ENCODE measurements at regions not wholly inside any gene's neighbourhood (a gene's known extent, or its start where the extent isn't known, plus 50 kb on each side); places are given as distances from the start of the nearest gene placed in this dataset.

GRCh38 chr14:100649173-100649519 is 61.9 kb upstream of the BEGAIN start:
- TF ChIP-seq GATA3 (IDR thresholded peaks at IDR 0.05; ENCODE audit: borderline replicate concordance) (peak; percentile 78; the same call in 1 of the 2 replicates), FOSL2 (IDR thresholded peaks at IDR 0.05) (0 out of 2 replicates have a peak, but pooled peaks have one; percentile 45), FOSL2 (CRISPR knock-in tag; IDR thresholded peaks at IDR 0.05) (peak; percentile 15; the same call in 1 of the 2 replicates), HOXA7 (CRISPR knock-in tag; IDR thresholded peaks at IDR 0.05) (no peak), JUNB (IDR thresholded peaks at IDR 0.05) (peak; percentile 63; the same call in 1 of the 2 replicates)
- CTCF ChIA-PET = interaction anchor here (0.6 to 31.4 kb wide), 8 partner anchors 10 to 264 kb away, joined by 3 to 602 read pairs (median 4); no protein-coding TSS in a partner anchor
- Histone ChIP-seq H3K4me3 (no peak overlapping the region), H3K4me1 (peaks cover 24% of the 10 kb centered on the region), H3K27ac (peak overlapping the region; percentile 68 to 72), H3K4me2 (peak overlapping the region; percentile 75), H3K9me3 (no peaks in the 10 kb centered on the region)
- DNase-seq (ENCODE audit: low read depth in 1 of 2, low spot score in 1 of 2) (peak in 1 of 2 experiments; percentile 33), ATAC-seq (peak in 1 of 2 experiments; percentile 26; a peak in 1 of 6 replicates), FAIRE-seq (no peak)
- POLR2A ChIA-PET = no interaction called here
- 11% methylated on average over 1 of the region's 1 CpG for WGBS (ENCODE audit: missing lambda C conversion rate)

- no peaks in the 10 kb centered on the region for H3K9me3 ChIP-seq
- ATAC-seq (no peak), DNase-seq (ENCODE audit: low read depth in 1 of 2, low spot score in 1 of 2) (no peak), FAIRE-seq (no peak)
- no peak overlapping the region; a peak in 1 of 6 replicates for H3K27ac ChIP-seq
- POLR2A ChIA-PET = interaction anchor here (0.6 to 0.8 kb wide), 2 partner anchors 77 to 235 kb away, joined by 3 to 6 read pairs; no protein-coding TSS in a partner anchor
- TF ChIP-seq HOXB5 (CRISPR knock-in tag; IDR thresholded peaks at IDR 0.05) = no peak
- no peak for TF ChIP-seq EP300 (IDR thresholded peaks at IDR 0.05)
- TF ChIP-seq HDAC2 (IDR thresholded peaks at IDR 0.05) = no peak
- TF ChIP-seq, protein P1, sequence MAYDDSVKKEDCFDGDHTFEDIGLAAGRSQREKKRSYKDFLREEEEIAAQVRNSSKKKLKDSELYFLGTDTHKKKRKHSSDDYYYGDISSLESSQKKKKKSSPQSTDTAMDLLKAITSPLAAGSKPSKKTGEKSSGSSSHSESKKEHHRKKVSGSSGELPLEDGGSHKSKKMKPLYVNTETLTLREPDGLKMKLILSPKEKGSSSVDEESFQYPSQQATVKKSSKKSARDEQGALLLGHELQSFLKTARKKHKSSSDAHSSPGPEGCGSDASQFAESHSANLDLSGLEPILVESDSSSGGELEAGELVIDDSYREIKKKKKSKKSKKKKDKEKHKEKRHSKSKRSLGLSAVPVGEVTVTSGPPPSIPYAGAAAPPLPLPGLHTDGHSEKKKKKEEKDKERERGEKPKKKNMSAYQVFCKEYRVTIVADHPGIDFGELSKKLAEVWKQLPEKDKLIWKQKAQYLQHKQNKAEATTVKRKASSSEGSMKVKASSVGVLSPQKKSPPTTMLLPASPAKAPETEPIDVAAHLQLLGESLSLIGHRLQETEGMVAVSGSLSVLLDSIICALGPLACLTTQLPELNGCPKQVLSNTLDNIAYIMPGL (CRISPR knock-in tag; IDR thresholded peaks at IDR 0.05; ENCODE audit: borderline replicate concordance) = no peak
- no peak for TF ChIP-seq NFE2L2 (conservative IDR thresholded peaks at IDR 0.05; ENCODE audit: low read length)
- no peak for TF ChIP-seq MAZ (IDR thresholded peaks at IDR 0.05; ENCODE audit: borderline replicate concordance, low read depth, low read length)
- no peak for TF ChIP-seq RNF2 (IDR thresholded peaks at IDR 0.05; ENCODE audit: borderline replicate concordance, low read depth)
- TF ChIP-seq KDM5A (IDR thresholded peaks at IDR 0.05) = no peak
- no peak for TF ChIP-seq ZFP36 (IDR thresholded peaks at IDR 0.05; ENCODE audit: borderline replicate concordance, partially characterized antibody)
- TF ChIP-seq NR3C1 (IDR thresholded peaks at IDR 0.05) = no peak
- no peak for TF ChIP-seq E2F6 (IDR thresholded peaks at IDR 0.05; ENCODE audit: borderline replicate concordance, low read depth)
- no peak for TF ChIP-seq JUNB (IDR thresholded peaks at IDR 0.05)
- no peak for TF ChIP-seq RAD21 (conservative IDR thresholded peaks at IDR 0.05 in 1 of 2, IDR thresholded peaks at IDR 0.05 in 1 of 2)
- TF ChIP-seq EHF (CRISPR knock-in tag; IDR thresholded peaks at IDR 0.05) = no peak
- CTCF ChIA-PET = interaction anchor here (0.7 to 31.4 kb wide), 11 partner anchors 7 to 583 kb away, joined by 3 to 602 read pairs (median 14); no protein-coding TSS in a partner anchor
- no peak overlapping the region for H3K4me3 ChIP-seq
- WGBS (ENCODE audit: missing lambda C conversion rate) = 58% methylated on average over 2 of the region's 2 CpGs
- H3K4me1 ChIP-seq = peaks cover 18% of the 10 kb centered on the region
- no peak overlapping the region for H3K4me2 ChIP-seq
Observed at GRCh38 chr14:100651999-100652508, 64.8 kb upstream of the BEGAIN start.

DNA sequence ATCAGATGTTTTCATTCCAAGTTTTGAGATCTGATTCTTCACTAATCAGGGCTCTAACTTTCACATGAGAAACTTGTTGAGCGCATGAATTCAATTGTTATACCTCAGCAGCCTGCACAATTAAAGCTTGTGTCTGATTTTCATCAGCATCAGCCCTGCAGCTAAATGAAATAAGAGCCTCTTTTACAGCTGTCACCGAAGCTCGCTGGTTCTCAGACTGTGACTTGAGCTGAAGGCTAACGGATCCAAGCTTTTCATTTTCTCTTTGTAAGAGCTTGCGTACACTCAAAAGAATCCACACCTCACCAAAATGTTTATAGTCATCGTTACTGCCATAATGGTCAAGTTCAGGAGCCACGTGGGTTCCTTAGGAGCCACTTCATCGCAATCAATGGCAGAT is 65.5 kb upstream of the BEGAIN start:
- H3K4me1 ChIP-seq = peaks cover 18% of the 10 kb centered on the region
- POLR2A ChIA-PET = interaction anchor here (0.6 to 0.8 kb wide), 2 partner anchors 78 to 235 kb away, joined by 3 to 6 read pairs; no protein-coding TSS in a partner anchor
- no peak for FAIRE-seq
- CTCF ChIA-PET = interaction anchor here (0.5 to 31.4 kb wide), 20 partner anchors 8 to 1076 kb away, joined by 3 to 602 read pairs (median 4); no protein-coding TSS in a partner anchor
- no peak overlapping the region for H3K4me3 ChIP-seq
- H3K4me2 ChIP-seq = no peak overlapping the region
- no peak for ATAC-seq
- WGBS (ENCODE audit: missing lambda C conversion rate) = 78% methylated on average over 8 of the region's 8 CpGs
- DNase-seq (ENCODE audit: low read depth in 1 of 2, low spot score in 1 of 2) = no peak
- no peak overlapping the region for H3K27ac ChIP-seq
- no peaks in the 10 kb centered on the region for H3K9me3 ChIP-seq
- no peak for TF ChIP-seq ZNF302 (CRISPR knock-in tag; IDR thresholded peaks at IDR 0.05)
- TF ChIP-seq HES2 (IDR thresholded peaks at IDR 0.05) = no peak
- TF ChIP-seq NFE2L2 (conservative IDR thresholded peaks at IDR 0.05; ENCODE audit: low read length) = no peak
- no peak for TF ChIP-seq HEYL (CRISPR knock-in tag; IDR thresholded peaks at IDR 0.05)
- no peak for TF ChIP-seq FOXS1 (CRISPR knock-in tag; IDR thresholded peaks at IDR 0.05)
- no peak for TF ChIP-seq TP53 (CRISPR knock-in tag; IDR thresholded peaks at IDR 0.05)
- TF ChIP-seq CEBPB (IDR thresholded peaks at IDR 0.05) = no peak
- TF ChIP-seq FOSL2 (IDR thresholded peaks at IDR 0.05) = no peak
- TF ChIP-seq FOSL2 (CRISPR knock-in tag; IDR thresholded peaks at IDR 0.05) = no peak
- no peak for TF ChIP-seq KDM1A (IDR thresholded peaks at IDR 0.05; ENCODE audit: low read depth)
- TF ChIP-seq JUNB (IDR thresholded peaks at IDR 0.05) = no peak
- no peak for TF ChIP-seq EHF (CRISPR knock-in tag; IDR thresholded peaks at IDR 0.05)
- no peak for TF ChIP-seq NPAS2 (CRISPR knock-in tag; IDR thresholded peaks at IDR 0.05; ENCODE audit: borderline replicate concordance)
- no peak for TF ChIP-seq REST (IDR thresholded peaks at IDR 0.05)
- TF ChIP-seq SREBF2 (IDR thresholded peaks at IDR 0.05) = no peak
- no peak for TF ChIP-seq ZFP36 (IDR thresholded peaks at IDR 0.05; ENCODE audit: borderline replicate concordance, partially characterized antibody)
- TF ChIP-seq RAD21 (conservative IDR thresholded peaks at IDR 0.05 in 1 of 2, IDR thresholded peaks at IDR 0.05 in 1 of 2) = no peak

Measured in A549 (cell line).